Ovary (tissue), 3 donors: ENCODE measurements at regions not wholly inside any gene's neighbourhood (a gene's known extent, or its start where the extent isn't known, plus 50 kb on each side); places are given as distances from the start of the nearest gene placed in this dataset.

ENCODE experiments used
- CTCF ChIP-seq, 3 donors: fragments of 450-650 bp in 2 of 3; fragments of 200-600 bp in 1 of 3; IDR thresholded peaks; one replicate each; pipeline versions ENCODE4 v1.5.1 to v1.8.0; 2016 to 2022; ENCODE audit warnings: antibody characterized with exemption in 3 of 3, mild to moderate bottlenecking in 1 of 3
- POLR2A ChIP-seq: fragments of 450-650 bp; IDR thresholded peaks from one replicate; pipeline ENCODE4 v1.6.1; 2017; ENCODE audit warnings: antibody characterized with exemption, mild to moderate bottlenecking, moderate library complexity
- donor health status: DM: no; HTN: no; CAD: no.

DNA sequence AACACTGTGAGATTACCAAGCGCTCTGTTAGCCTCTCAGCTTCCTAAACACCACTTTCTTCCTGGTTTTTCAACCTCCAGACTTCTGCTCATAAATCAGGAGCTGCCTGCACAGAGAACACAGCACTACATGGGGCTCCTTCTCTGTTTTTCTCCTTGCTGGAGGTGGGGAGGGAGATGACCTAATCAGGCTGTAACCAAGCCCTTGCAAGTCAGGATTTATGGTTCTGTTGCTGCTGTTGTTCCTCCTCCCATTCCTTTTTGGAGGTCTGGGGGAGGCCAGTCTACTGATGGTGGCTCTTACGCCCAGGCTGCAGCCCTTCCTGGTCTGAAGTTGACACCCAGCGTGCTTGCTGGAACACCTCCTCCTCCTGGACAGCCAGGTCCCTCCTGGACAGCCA is 80.9 kb upstream of the AJAP1 start:
- TF ChIP-seq CTCF (IDR thresholded peaks at IDR 0.05) (no peak), POLR2A (no peak)
